ENCODE measurements at regions not wholly inside any gene's neighbourhood (a gene's known extent, or its start where the extent isn't known, plus 50 kb on each side); places are given as distances from the start of the nearest gene placed in this dataset.

- under 1% methylated on average over 3 of the region's 3 CpGs for WGBS (ENCODE audit: missing lambda C conversion rate)
- ChIA-PET POLR2A (no interaction called here), CTCF (interaction anchor here (1.0 kb wide), 1 partner anchor 515 kb away, joined by 3 read pairs; no protein-coding TSS in a partner anchor)
- Histone ChIP-seq H3K4me2 (no peak overlapping the region), H3K4me3 (no peak overlapping the region), H3K4me1 (no peaks in the 10 kb centered on the region), H3K27ac (no peak overlapping the region), H3K9me3 (no peaks in the 10 kb centered on the region)
- no peak for FAIRE-seq
- DNase-seq (ENCODE audit: low read depth in 1 of 2, low spot score in 1 of 2) = no peak
- ATAC-seq = no peak
- TF ChIP-seq EHMT2 (IDR thresholded peaks at IDR 0.05; ENCODE audit: low read depth) (no peak), ZNF302 (CRISPR knock-in tag; IDR thresholded peaks at IDR 0.05) (no peak), KDM5A (IDR thresholded peaks at IDR 0.05) (no peak), EP300 (IDR thresholded peaks at IDR 0.05) (no peak), HES2 (IDR thresholded peaks at IDR 0.05) (no peak), FOSL2 (IDR thresholded peaks at IDR 0.05) (no peak), FOSL2 (CRISPR knock-in tag; IDR thresholded peaks at IDR 0.05) (no peak), HEYL (CRISPR knock-in tag; IDR thresholded peaks at IDR 0.05) (no peak), EHF (CRISPR knock-in tag; IDR thresholded peaks at IDR 0.05) (no peak), BHLHE40 (IDR thresholded peaks at IDR 0.05; ENCODE audit: low read depth, low read length) (no peak), ZFP36 (IDR thresholded peaks at IDR 0.05; ENCODE audit: borderline replicate concordance, partially characterized antibody) (no peak), PHF8 (IDR thresholded peaks at IDR 0.05; ENCODE audit: borderline replicate concordance, low read depth) (no peak), ELK1 (IDR thresholded peaks at IDR 0.05; ENCODE audit: low read depth, low read length) (no peak), JUN (IDR thresholded peaks at IDR 0.05) (no peak), NR3C1 (IDR thresholded peaks at IDR 0.05) (no peak), JUNB (IDR thresholded peaks at IDR 0.05) (no peak)
- TF ChIP-seq, protein P1, sequence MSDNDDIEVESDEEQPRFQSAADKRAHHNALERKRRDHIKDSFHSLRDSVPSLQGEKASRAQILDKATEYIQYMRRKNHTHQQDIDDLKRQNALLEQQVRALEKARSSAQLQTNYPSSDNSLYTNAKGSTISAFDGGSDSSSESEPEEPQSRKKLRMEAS (IDR thresholded peaks at IDR 0.05) = no peak
Measured at GRCh38 chr2:12348216-12348615, 368.5 kb upstream of the TRIB2 start.

GRCh38 chr2:12350821-12351220 is 365.9 kb upstream of the TRIB2 start:
- 14% methylated on average over 4 of the region's 4 CpGs for WGBS (ENCODE audit: missing lambda C conversion rate)
- no peak for TF ChIP-seq ELK1 (IDR thresholded peaks at IDR 0.05; ENCODE audit: low read depth, low read length)
- no peak for TF ChIP-seq PHF8 (IDR thresholded peaks at IDR 0.05; ENCODE audit: borderline replicate concordance, low read depth)
- no peak for TF ChIP-seq MAZ (IDR thresholded peaks at IDR 0.05; ENCODE audit: borderline replicate concordance, low read depth, low read length)
- TF ChIP-seq RNF2 (IDR thresholded peaks at IDR 0.05; ENCODE audit: borderline replicate concordance, low read depth) = no peak
- ATAC-seq (no peak), DNase-seq (ENCODE audit: low read depth in 1 of 2, low spot score in 1 of 2) (no peak), FAIRE-seq (no peak)
- Histone ChIP-seq H3K9me3 (no peaks in the 10 kb centered on the region), H3K27ac (no peak overlapping the region), H3K4me3 (no peak overlapping the region), H3K4me2 (no peak overlapping the region), H3K4me1 (no peaks in the 10 kb centered on the region)
- ChIA-PET CTCF (no interaction called here), POLR2A (no interaction called here)

- no peak overlapping the region for H3K4me2 ChIP-seq
- DNase-seq (ENCODE audit: low read depth in 1 of 2, low spot score in 1 of 2) (no peak), FAIRE-seq (no peak), ATAC-seq (no peak)
- H3K4me1 ChIP-seq = no peaks in the 10 kb centered on the region
- no peaks in the 10 kb centered on the region for H3K9me3 ChIP-seq
- no peak overlapping the region for H3K4me3 ChIP-seq
- no peak for TF ChIP-seq ZNF302 (CRISPR knock-in tag; IDR thresholded peaks at IDR 0.05)
- TF ChIP-seq, protein P2, sequence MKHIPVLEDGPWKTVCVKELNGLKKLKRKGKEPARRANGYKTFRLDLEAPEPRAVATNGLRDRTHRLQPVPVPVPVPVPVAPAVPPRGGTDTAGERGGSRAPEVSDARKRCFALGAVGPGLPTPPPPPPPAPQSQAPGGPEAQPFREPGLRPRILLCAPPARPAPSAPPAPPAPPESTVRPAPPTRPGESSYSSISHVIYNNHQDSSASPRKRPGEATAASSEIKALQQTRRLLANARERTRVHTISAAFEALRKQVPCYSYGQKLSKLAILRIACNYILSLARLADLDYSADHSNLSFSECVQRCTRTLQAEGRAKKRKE (CRISPR knock-in tag; IDR thresholded peaks at IDR 0.05; ENCODE audit: low read depth) = no peak
- TF ChIP-seq, protein P3, sequence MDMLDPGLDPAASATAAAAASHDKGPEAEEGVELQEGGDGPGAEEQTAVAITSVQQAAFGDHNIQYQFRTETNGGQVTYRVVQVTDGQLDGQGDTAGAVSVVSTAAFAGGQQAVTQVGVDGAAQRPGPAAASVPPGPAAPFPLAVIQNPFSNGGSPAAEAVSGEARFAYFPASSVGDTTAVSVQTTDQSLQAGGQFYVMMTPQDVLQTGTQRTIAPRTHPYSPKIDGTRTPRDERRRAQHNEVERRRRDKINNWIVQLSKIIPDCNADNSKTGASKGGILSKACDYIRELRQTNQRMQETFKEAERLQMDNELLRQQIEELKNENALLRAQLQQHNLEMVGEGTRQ (IDR thresholded peaks at IDR 0.05) = no peak
- no peak for TF ChIP-seq JUNB (IDR thresholded peaks at IDR 0.05)
- TF ChIP-seq CEBPB (IDR thresholded peaks at IDR 0.05) = no peak
- no peak for TF ChIP-seq REST (IDR thresholded peaks at IDR 0.05)
- TF ChIP-seq, protein P1 (IDR thresholded peaks at IDR 0.05) = no peak
- no peak for TF ChIP-seq HES2 (IDR thresholded peaks at IDR 0.05)
- no peak for TF ChIP-seq ELK1 (IDR thresholded peaks at IDR 0.05; ENCODE audit: low read depth, low read length)
- TF ChIP-seq EHF (CRISPR knock-in tag; IDR thresholded peaks at IDR 0.05) = no peak
- H3K27ac ChIP-seq = no peak overlapping the region
- CTCF ChIA-PET = no interaction called here
- WGBS (ENCODE audit: missing lambda C conversion rate) = 0% methylated on average over 1 of the region's 1 CpG
- POLR2A ChIA-PET = no interaction called here
Measured at GRCh38 chr2:12352889-12353288, 363.8 kb upstream of the TRIB2 start.

Measured in A549 (cell line).